ENCODE measurements at regions not wholly inside any gene's neighbourhood (a gene's known extent, or its start where the extent isn't known, plus 50 kb on each side); places are given as distances from the start of the nearest gene placed in this dataset.

DNA sequence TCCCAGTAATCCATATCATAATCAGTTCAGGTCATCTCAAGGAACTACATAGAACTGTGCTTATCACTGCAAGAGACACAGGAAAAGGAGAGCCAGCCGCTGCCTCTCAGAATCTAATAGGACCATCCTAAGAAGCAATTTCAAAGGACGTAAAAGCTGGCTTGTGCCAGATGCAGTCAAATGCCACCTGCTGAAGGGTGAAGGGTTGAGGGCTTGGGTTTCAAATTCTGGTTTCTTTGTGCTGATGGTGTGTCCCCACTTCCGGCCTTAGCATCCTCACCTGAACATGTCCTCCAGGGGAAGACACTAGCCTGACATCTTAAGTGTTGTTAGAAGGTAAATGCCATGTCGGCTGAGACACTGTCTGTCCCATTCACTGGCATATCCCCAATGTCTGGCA is 477.1 kb upstream of the TSHZ3 start:
- no peak for TF ChIP-seq CTCF (conservative IDR thresholded peaks at IDR 0.05; ENCODE audit: control insufficient read depth, insufficient read depth, low read depth, low read length)
- no peak for DNase-seq (ENCODE audit: low read depth)
- H3K4me3 ChIP-seq (ENCODE audit: control insufficient read depth, low read depth, low read length), result no peak overlapping the region

DNA sequence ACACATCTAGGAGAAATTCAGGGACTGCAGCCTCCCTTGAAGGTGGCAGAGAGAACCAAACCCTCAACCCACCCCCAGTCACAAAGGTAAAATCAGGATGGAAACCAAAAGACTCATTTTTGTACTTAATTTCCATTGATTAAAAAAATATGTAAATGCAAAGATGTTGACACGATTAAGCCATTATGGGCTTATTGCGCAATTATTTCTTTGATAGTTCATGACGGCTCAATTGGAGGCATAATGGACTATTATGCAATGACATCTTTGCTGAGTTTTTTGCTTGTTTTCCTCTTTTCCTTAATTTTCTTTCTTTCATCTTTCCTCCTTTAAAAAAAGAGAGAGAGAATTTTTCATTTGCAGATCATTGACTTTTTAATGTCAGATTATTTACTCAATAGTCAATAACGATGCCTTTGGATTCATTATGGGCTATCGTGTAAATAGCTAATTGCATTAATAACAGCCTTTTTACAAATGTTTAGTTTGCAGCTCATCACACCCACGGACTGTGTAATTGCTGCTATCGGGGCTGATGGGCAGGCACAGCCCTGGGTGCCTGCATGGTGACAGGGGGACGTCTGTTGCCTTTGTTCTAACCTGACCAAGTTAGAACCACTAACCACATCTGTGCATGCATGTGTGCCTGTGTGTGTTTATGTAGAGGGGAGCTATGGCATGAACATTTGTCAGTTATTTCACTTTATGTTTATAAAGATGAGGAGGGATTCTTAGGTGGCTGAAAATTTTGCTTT is 482.4 kb upstream of the TSHZ3 start:
- TF ChIP-seq CTCF (conservative IDR thresholded peaks at IDR 0.05; ENCODE audit: control insufficient read depth, insufficient read depth, low read depth, low read length), result no peak
- DNase-seq (ENCODE audit: low read depth), result no peak
- H3K4me3 ChIP-seq (ENCODE audit: control insufficient read depth, low read depth, low read length), result no peak overlapping the region

- no peak for TF ChIP-seq CTCF (conservative IDR thresholded peaks at IDR 0.05; ENCODE audit: control insufficient read depth, insufficient read depth, low read depth, low read length)
- H3K4me3 ChIP-seq (ENCODE audit: control insufficient read depth, low read depth, low read length), result no peak overlapping the region
- no peak for DNase-seq (ENCODE audit: low read depth)
Observed at GRCh38 chr19:31832176-31832548, 482.9 kb upstream of the TSHZ3 start.

- no peak for TF ChIP-seq CTCF (conservative IDR thresholded peaks at IDR 0.05; ENCODE audit: control insufficient read depth, insufficient read depth, low read depth, low read length)
- H3K4me3 ChIP-seq (ENCODE audit: control insufficient read depth, low read depth, low read length), result no peak overlapping the region
- DNase-seq (ENCODE audit: low read depth), result no peak
Observed at GRCh38 chr19:31834070-31834469, 484.8 kb upstream of the TSHZ3 start.

GRCh38 chr19:31838163-31838815 is 489.1 kb upstream of the TSHZ3 start:
- H3K4me3 ChIP-seq (ENCODE audit: control insufficient read depth, low read depth, low read length), result no peak overlapping the region
- TF ChIP-seq CTCF (conservative IDR thresholded peaks at IDR 0.05; ENCODE audit: control insufficient read depth, insufficient read depth, low read depth, low read length), result no peak
- DNase-seq (ENCODE audit: low read depth), result no peak

GRCh38 chr19:31840371-31840770 is 491.1 kb upstream of the TSHZ3 start:
- TF ChIP-seq CTCF (conservative IDR thresholded peaks at IDR 0.05; ENCODE audit: control insufficient read depth, insufficient read depth, low read depth, low read length), result no peak

More at GRCh38 chr19:31840371-31840770, 491.1 kb upstream of the TSHZ3 start:
- no peak for DNase-seq (ENCODE audit: low read depth)
- H3K4me3 ChIP-seq (ENCODE audit: control insufficient read depth, low read depth, low read length), result no peak overlapping the region

Data from fibroblast of mammary gland (primary cell).